ENCODE measurements at regions not wholly inside any gene's neighbourhood (a gene's known extent, or its start where the extent isn't known, plus 50 kb on each side); places are given as distances from the start of the nearest gene placed in this dataset.

DNA sequence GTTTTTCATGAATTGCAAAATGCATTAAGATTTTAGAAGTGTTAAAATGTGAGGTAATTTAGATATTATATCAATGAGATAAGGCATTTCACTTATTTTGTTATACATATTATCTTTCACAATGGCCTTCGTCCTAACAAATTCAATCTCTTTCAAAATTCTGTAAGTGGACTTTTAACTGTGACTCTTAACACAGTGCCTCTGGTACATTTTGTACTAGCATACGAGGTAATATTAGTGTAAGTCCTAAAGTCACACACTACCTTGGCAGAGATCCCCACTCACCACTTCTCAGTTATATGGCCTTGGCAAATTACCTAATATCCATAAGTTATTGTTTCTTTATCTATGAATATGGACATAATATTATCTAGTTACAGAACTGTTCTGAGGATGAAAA is 101.3 kb upstream of the SLITRK6 start:
- FAIRE-seq (no peak), DNase-seq (ENCODE audit: low spot score) (no peak), ATAC-seq (no peak)
- ChIA-PET POLR2A (no interaction called here), CTCF (ENCODE audit: low intra/inter-chr PET ratio, low total read pairs) (no interaction called here)
- no peaks in the 10 kb centered on the region for H3K27me3 ChIP-seq (ENCODE audit: control insufficient read depth in 1 of 2, insufficient read depth in 2 of 2, low read length in 2 of 2)
- TF ChIP-seq HNRNPL (IDR thresholded peaks at IDR 0.05; ENCODE audit: low read depth, low read length) (no peak), ZNF460 (CRISPR knock-in tag; IDR thresholded peaks at IDR 0.05; ENCODE audit: borderline replicate concordance) (no peak)
- H3K9me3 ChIP-seq (ENCODE audit: low read length) = no peaks in the 10 kb centered on the region
- intact Hi-C loops (cut with micrococcal nuclease; ENCODE audit: unreplicated experiment) = no loop called here
- BruUV-seq (replicated peaks) = no TSS peak
- H3K4me1 ChIP-seq (ENCODE audit: insufficient read depth, low read length) = no peaks in the 10 kb centered on the region
- H2AFZ ChIP-seq (ENCODE audit: low read length) = no peak overlapping the region
- in situ Hi-C loops (cut with HindIII; ENCODE audit: extremely low pct_ligation_motif_present, low pct_unique_long_range_greater_than_20kb) = no loop called here
- no peaks in the 10 kb centered on the region for H3K36me3 ChIP-seq (replicated peaks in 1 of 2; ENCODE audit: control insufficient read depth in 1 of 2, insufficient read depth in 2 of 2, low read length in 2 of 2)
- H3K79me2 ChIP-seq (ENCODE audit: insufficient read depth, low read length) = no peaks in the 10 kb centered on the region
- H3K4me3 ChIP-seq (replicated peaks in 1 of 3; ENCODE audit: insufficient read depth in 1 of 3, low read depth in 2 of 3, low read length in 3 of 3) = no peak overlapping the region
- 0% methylated on average over 2 of the region's 2 CpGs for WGBS (ENCODE audit: low lambda C conversion rate)
- no peak overlapping the region for H3K9ac ChIP-seq (ENCODE audit: insufficient read depth, low read depth, low read length)
- H4K20me1 ChIP-seq (ENCODE audit: insufficient read depth, low read length) = no peaks in the 10 kb centered on the region
- H3K4me2 ChIP-seq (ENCODE audit: low read depth, low read length) = no peak overlapping the region
- H3K27ac ChIP-seq (ENCODE audit: extremely low read length, insufficient read depth, low read length) = no peak overlapping the region

DNA sequence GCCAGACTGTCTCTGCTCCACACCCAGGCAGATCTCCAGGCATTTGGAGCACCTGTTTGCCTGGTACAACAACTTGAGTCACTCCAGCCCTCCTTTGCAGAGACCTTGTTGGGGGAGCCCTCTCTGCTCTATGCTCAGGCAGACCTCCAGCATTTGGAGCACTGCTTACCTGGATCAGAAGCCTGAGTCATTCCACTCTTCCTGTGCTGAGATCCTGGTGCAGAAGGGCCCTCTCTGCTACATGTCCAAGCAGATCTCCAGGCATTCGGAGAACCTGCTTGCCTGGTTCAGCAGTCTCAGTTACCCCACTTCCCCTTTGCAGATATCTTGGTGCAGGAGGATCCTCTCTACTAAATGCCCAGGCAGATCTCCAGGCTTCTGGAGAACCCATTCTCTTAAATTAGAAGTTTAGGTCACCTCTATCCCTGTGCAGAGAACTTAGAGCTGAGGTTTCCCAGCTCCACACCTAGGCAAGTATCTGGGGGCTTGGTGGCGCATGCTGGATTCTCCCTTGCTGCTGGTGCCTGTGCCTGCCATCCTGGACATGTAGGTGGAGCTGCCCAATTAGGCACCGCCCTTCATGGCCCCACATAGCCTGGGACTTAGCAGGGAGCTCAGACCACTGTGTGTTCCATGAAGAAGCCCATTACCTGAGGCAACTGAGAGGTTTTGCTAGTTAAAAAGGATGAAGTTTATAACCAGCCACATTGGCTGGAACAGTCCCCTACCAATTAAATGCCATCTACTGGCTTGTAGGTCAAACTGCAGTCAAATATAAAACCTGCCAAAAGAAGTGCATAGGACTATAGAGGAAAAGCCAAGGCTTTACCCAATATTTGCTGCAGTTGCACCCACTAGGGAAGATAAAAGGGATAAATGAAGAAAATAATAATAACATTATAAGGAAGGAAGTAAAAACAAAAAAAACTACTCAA is 97.6 kb upstream of the SLITRK6 start:
- Histone ChIP-seq H4K20me1 (ENCODE audit: insufficient read depth, low read length) (no peaks in the 10 kb centered on the region), H3K4me2 (ENCODE audit: low read depth, low read length) (no peak overlapping the region), H3K4me3 (replicated peaks in 1 of 3; ENCODE audit: insufficient read depth in 1 of 3, low read depth in 2 of 3, low read length in 3 of 3) (no peak overlapping the region), H3K9ac (ENCODE audit: insufficient read depth, low read depth, low read length) (no peak overlapping the region), H3K36me3 (replicated peaks in 1 of 2; ENCODE audit: control insufficient read depth in 1 of 2, insufficient read depth in 2 of 2, low read length in 2 of 2) (no peaks in the 10 kb centered on the region), H3K9me3 (ENCODE audit: low read length) (no peaks in the 10 kb centered on the region), H3K27me3 (ENCODE audit: control insufficient read depth in 1 of 2, insufficient read depth in 2 of 2, low read length in 2 of 2) (no peaks in the 10 kb centered on the region), H3K79me2 (ENCODE audit: insufficient read depth, low read length) (no peaks in the 10 kb centered on the region), H3K27ac (ENCODE audit: extremely low read length, insufficient read depth, low read length) (no peak overlapping the region), H2AFZ (ENCODE audit: low read length) (no peak overlapping the region), H3K4me1 (ENCODE audit: insufficient read depth, low read length) (no peaks in the 10 kb centered on the region)
- 0% methylated on average over 1 of the region's 3 CpGs for WGBS (ENCODE audit: low lambda C conversion rate)
- ATAC-seq (peak; percentile 76), DNase-seq (ENCODE audit: low spot score) (no peak), FAIRE-seq (no peak)
- CTCF ChIA-PET (ENCODE audit: low intra/inter-chr PET ratio, low total read pairs) = no interaction called here
- TF ChIP-seq, protein P1, sequence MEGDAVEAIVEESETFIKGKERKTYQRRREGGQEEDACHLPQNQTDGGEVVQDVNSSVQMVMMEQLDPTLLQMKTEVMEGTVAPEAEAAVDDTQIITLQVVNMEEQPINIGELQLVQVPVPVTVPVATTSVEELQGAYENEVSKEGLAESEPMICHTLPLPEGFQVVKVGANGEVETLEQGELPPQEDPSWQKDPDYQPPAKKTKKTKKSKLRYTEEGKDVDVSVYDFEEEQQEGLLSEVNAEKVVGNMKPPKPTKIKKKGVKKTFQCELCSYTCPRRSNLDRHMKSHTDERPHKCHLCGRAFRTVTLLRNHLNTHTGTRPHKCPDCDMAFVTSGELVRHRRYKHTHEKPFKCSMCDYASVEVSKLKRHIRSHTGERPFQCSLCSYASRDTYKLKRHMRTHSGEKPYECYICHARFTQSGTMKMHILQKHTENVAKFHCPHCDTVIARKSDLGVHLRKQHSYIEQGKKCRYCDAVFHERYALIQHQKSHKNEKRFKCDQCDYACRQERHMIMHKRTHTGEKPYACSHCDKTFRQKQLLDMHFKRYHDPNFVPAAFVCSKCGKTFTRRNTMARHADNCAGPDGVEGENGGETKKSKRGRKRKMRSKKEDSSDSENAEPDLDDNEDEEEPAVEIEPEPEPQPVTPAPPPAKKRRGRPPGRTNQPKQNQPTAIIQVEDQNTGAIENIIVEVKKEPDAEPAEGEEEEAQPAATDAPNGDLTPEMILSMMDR (CRISPR knock-in tag; IDR thresholded peaks at IDR 0.05) = 0 out of 2 replicates have a peak, but pooled peaks have one; percentile 8
- TF ChIP-seq ZNF30 (CRISPR knock-in tag; IDR thresholded peaks at IDR 0.05) (no peak), MLXIP (CRISPR knock-in tag; IDR thresholded peaks at IDR 0.05; ENCODE audit: borderline replicate concordance) (no peak), JDP2 (CRISPR knock-in tag; IDR thresholded peaks at IDR 0.05; ENCODE audit: borderline replicate concordance) (no peak)
- no TSS peak for BruUV-seq (replicated peaks)
- in situ Hi-C loops (cut with HindIII; ENCODE audit: extremely low pct_ligation_motif_present, low pct_unique_long_range_greater_than_20kb) (no loop called here), intact Hi-C loops (cut with micrococcal nuclease; ENCODE audit: unreplicated experiment) (loop anchor here (10.0 kb wide), 1 partner anchor 1318 kb away; no protein-coding TSS in a partner anchor)
- POLR2A ChIA-PET = no interaction called here

All from HepG2 (cell line).